22Rv1 (cell line): ENCODE measurements at regions not wholly inside any gene's neighbourhood (a gene's known extent, or its start where the extent isn't known, plus 50 kb on each side); places are given as distances from the start of the nearest gene placed in this dataset.
"Not testable (repeated sequence)": the region's sequence is repeated elsewhere in the genome, so short reads cannot be mapped to it uniquely, and the experiment has no call there.

Experiments used
- H3K27ac ChIP-seq: fragments of 450-650 bp; 2 replicates; pipeline ENCODE4 v1.5.1; 2017
- CTCF ChIP-seq: fragments of 450-650 bp; IDR thresholded peaks from 2 replicates; pipeline ENCODE4 v1.5.1; 2017; ENCODE audit warnings: mild to moderate bottlenecking
- ZFX ChIP-seq: fragments of 450-650 bp; IDR thresholded peaks from 2 replicates; pipeline ENCODE4 v1.6.1; 2017; ENCODE audit warnings: antibody characterized with exemption, borderline replicate concordance

- no peak for TF ChIP-seq ZFX
- no peak for TF ChIP-seq CTCF
- H3K27ac ChIP-seq = no peak overlapping the region
Observed at GRCh38 chr1:93766451-93766850, 84.8 kb upstream of the BCAR3 start.

DNA sequence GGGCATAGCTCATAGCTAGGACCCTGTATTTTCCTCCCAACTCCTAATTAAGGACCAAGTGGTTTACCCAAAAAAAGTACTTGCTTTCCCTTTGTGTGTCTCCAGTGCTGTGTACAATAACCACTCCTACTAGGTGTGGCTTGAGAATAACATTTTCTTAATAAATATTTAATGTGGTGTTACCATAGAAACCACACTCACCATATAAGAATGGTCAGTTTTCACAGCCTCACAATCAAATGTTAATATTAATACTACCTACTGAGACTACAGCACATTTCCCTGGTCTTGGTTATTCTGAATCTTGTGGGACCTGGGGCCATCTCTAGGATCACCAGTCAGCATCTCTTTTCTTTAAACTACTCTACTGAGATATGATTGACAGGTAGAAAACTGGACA lies 83.5 kb upstream of the BCAR3 start:
- H3K27ac ChIP-seq = no peak overlapping the region
- TF ChIP-seq CTCF (no peak), ZFX (no peak)

DNA sequence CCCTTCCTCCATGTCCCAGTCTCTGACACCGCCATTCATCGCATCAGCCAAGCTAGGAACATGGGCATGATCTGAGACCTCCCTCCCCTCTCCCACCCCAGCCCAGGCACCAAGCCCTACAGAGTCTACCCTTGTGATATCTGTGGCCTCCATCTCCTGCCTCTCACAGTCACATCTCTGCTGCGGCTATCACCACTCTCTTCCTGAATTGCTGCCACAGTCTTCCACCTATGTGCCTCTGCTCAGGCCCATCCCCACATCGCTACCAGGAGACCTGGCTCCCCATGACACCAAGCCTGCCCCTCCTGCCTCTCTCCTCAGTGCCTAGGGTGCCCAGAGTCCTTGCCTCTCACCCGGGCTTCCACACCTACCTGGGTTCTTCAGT lies 82.7 kb upstream of the BCAR3 start:
- no peak overlapping the region for H3K27ac ChIP-seq

DNA sequence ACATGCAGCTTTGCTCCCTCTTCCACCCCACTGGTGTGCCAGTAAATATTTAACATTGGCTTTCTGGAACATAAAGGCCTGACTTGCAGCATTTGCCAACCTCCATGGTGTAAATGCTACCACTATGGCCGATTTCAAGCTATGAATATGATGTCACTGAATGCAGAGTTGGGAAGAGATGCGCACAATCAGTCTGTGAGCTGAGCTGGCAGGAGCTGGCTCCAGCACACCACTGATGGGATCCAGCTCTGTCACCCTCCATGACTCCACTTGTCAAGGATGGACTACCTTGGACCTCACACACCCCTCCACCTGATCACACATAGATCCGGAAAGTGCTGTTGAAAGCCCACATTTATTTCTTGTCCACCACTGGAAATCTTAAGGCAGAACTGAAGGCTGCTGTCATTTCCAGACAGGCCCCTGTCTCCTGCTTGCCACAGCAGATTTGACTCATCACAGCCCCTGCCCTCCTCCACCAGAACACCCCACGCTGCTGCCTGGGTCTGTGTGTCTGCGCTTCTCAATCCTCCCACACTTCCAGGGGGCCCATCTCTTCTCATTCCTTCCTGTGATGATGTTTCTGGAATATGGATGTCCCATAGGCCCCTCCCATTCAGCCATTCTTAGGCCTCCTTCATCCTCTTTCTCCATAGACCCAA lies 82.2 kb upstream of the BCAR3 start:
- TF ChIP-seq ZFX = no peak
- TF ChIP-seq CTCF = no peak

More for the DNA sequence above, 82.7 kb upstream of the BCAR3 start:
- TF ChIP-seq ZFX = no peak
- no peak for TF ChIP-seq CTCF

DNA sequence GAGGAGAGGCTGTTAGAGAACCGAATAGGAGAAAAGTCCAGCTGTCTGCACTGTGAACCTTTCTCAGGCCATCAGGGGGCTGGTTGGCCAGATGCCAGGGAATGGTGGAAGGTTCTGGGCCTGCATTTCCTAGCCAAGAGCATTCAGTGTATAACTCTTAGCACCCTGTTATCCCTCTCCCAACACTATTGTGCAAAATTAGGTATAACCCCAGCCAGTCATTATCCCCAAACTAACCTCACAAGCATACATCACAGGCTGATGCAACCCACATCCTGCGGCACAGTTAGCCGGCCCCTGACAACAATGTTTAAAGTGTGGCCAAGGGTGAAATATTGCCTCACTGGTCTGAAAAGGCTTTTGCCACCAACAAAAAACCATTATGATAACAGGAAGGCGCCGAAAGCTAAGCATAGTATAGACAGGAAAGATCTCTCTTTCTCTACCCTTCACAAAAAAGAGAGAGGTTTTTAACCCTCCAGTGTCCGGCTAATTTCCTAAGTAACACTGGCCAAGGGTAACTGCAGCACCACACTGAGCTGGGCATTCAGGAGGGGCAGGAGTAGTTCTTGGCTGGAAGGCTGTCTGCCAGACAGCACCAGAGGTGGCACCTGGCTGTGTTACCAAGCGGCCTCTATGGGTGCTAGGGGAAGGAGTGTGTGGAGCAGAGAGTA lies 77.3 kb upstream of the BCAR3 start:
- H3K27ac ChIP-seq = no peak overlapping the region
- TF ChIP-seq ZFX (no peak), CTCF (no peak)

More for the DNA sequence above, 82.2 kb upstream of the BCAR3 start:
- H3K27ac ChIP-seq = no peak overlapping the region

GRCh38 chr1:93757256-93758036 lies 75.8 kb upstream of the BCAR3 start:
- TF ChIP-seq CTCF = no peak
- no peak for TF ChIP-seq ZFX
- no peak overlapping the region for H3K27ac ChIP-seq

GRCh38 chr1:93756657-93757056 lies 75.0 kb upstream of the BCAR3 start:
- no peak overlapping the region for H3K27ac ChIP-seq
- TF ChIP-seq CTCF (no peak), ZFX (no peak)

DNA sequence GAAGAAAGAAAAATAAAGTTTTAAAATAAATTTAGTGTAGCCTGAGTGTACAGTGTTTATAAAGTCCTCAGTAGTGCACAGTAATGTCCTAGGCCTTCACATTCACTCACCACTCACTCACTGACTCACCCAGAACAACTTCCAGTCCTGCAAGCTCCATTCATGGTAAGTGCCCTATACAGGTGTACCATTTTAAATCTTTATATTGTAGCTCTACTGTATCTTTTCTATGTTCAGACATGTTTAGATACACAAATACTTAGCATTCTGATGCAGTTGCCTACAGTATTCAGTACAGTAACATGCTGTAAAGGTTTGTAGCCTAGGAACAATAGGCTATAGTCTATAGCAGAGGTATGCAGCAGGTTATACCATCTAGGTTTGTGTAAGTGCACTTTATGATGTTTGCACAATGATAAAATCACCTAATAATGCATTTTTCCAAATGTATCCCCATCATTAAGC lies 73.6 kb upstream of the BCAR3 start:
- not testable (repeated sequence) for H3K27ac ChIP-seq
